KMS-11 (cell line): ENCODE measurements at regions not wholly inside any gene's neighbourhood (a gene's known extent, or its start where the extent isn't known, plus 50 kb on each side); places are given as distances from the start of the nearest gene placed in this dataset.
"Not testable (repeated sequence)": the region's sequence is repeated elsewhere in the genome, so short reads cannot be mapped to it uniquely, and the experiment has no call there.

Source experiments
- H2AFZ ChIP-seq: fragments of 200-600 bp; sonication (generic); 2 replicates; pipeline ENCODE4 v1.6.1; 2016; ENCODE audit warnings: antibody characterized with exemption, mixed run types, low read depth
- H3K27ac ChIP-seq: fragments of 200-600 bp; sonication (generic); 2 replicates; pipeline ENCODE4 v1.6.1; 2016; ENCODE audit warnings: mild to moderate bottlenecking, mixed run types
- H3K27me3 ChIP-seq: fragments of 200-600 bp; sonication (generic); 2 replicates; pipeline ENCODE4 v1.6.1; 2017; ENCODE audit warnings: mild to moderate bottlenecking, low read depth, mixed run types, moderate library complexity; ENCODE audit not compliant: insufficient read depth
- H3K36me3 ChIP-seq: fragments of 200-600 bp; sonication (generic); 2 replicates; pipeline ENCODE4 v1.6.1; 2017; ENCODE audit warnings: mild to moderate bottlenecking, mixed run types; ENCODE audit not compliant: insufficient read depth
- H3K4me1 ChIP-seq: fragments of 200-600 bp; sonication (generic); 2 replicates; pipeline ENCODE4 v1.6.1; 2016; ENCODE audit warnings: mild to moderate bottlenecking, low read depth, mixed run types; ENCODE audit not compliant: poor library complexity, severe bottlenecking
- H3K4me2 ChIP-seq: fragments of 200-600 bp; sonication (generic); 2 replicates; pipeline ENCODE4 v1.7.0; 2016; ENCODE audit warnings: mild to moderate bottlenecking, mixed run types
- H3K4me3 ChIP-seq: fragments of 200-600 bp; sonication (generic); IDR thresholded peaks from 2 replicates; pipeline ENCODE4 v1.6.1; 2017; ENCODE audit warnings: low read depth, low read length, mixed read lengths; ENCODE audit not compliant: insufficient read depth
- H3K79me2 ChIP-seq: fragments of 200-600 bp; sonication (generic); 2 replicates; pipeline ENCODE4 v1.6.1; 2016; ENCODE audit warnings: low read depth, mixed run types; ENCODE audit not compliant: insufficient read depth
- H3K9ac ChIP-seq: fragments of 200-600 bp; sonication (generic); 2 replicates; pipeline ENCODE4 v1.6.1; 2016; ENCODE audit warnings: mild to moderate bottlenecking, mixed run types
- H4K20me1 ChIP-seq: fragments of 200-600 bp; sonication (generic); 2 replicates; pipeline ENCODE4 v1.6.1; 2016; ENCODE audit warnings: mild to moderate bottlenecking, mixed run types; ENCODE audit not compliant: insufficient read depth
- CTCF ChIP-seq: fragments of 200-600 bp; sonication (generic); conservative IDR thresholded peaks from 2 replicates; pipeline ENCODE4 v1.6.1; 2017; ENCODE audit warnings: low read depth, mild to moderate bottlenecking, antibody characterized with exemption, low read length, moderate library complexity, mixed read lengths

GRCh38 chr10:3323865-3324498 is 151.4 kb upstream of the PITRM1 start:
- no peaks in the 10 kb centered on the region for H3K27me3 ChIP-seq
- H3K36me3 ChIP-seq, result no peaks in the 10 kb centered on the region
- H3K4me1 ChIP-seq, result no peaks in the 10 kb centered on the region
- no peak overlapping the region for H2AFZ ChIP-seq
- no peaks in the 10 kb centered on the region for H3K79me2 ChIP-seq
- no peak for TF ChIP-seq CTCF
- H3K27ac ChIP-seq, result no peak overlapping the region
- no peak overlapping the region for H3K9ac ChIP-seq
- no peaks in the 10 kb centered on the region for H4K20me1 ChIP-seq
- no peak overlapping the region for H3K4me2 ChIP-seq
- no peak overlapping the region for H3K4me3 ChIP-seq

GRCh38 chr10:3321123-3321522 is 148.5 kb upstream of the PITRM1 start:
- Histone ChIP-seq H3K9ac (no peak overlapping the region), H2AFZ (no peak overlapping the region), H3K4me1 (no peaks in the 10 kb centered on the region), H3K4me3 (no peak overlapping the region), H3K27me3 (no peaks in the 10 kb centered on the region), H3K36me3 (no peaks in the 10 kb centered on the region), H3K27ac (no peak overlapping the region), H3K79me2 (no peaks in the 10 kb centered on the region), H4K20me1 (no peaks in the 10 kb centered on the region), H3K4me2 (no peak overlapping the region)
- TF ChIP-seq CTCF, result no peak

- H3K27ac ChIP-seq, result no peak overlapping the region
- no peaks in the 10 kb centered on the region for H4K20me1 ChIP-seq
- H3K79me2 ChIP-seq, result no peaks in the 10 kb centered on the region
- no peak overlapping the region for H2AFZ ChIP-seq
- no peaks in the 10 kb centered on the region for H3K36me3 ChIP-seq
- no peak for TF ChIP-seq CTCF
- H3K9ac ChIP-seq, result no peak overlapping the region
- no peaks in the 10 kb centered on the region for H3K27me3 ChIP-seq
- no peaks in the 10 kb centered on the region for H3K4me1 ChIP-seq
- H3K4me2 ChIP-seq, result no peak overlapping the region
- no peak overlapping the region for H3K4me3 ChIP-seq
Measured at GRCh38 chr10:3319811-3320226, 147.2 kb upstream of the PITRM1 start.

GRCh38 chr10:3318480-3318807 is 145.9 kb upstream of the PITRM1 start:
- not testable (repeated sequence) for H3K27ac ChIP-seq, H3K9ac ChIP-seq, H3K27me3 ChIP-seq, H3K79me2 ChIP-seq, H3K4me3 ChIP-seq, H3K4me2 ChIP-seq, H3K36me3 ChIP-seq, H3K4me1 ChIP-seq, H2AFZ ChIP-seq, H4K20me1 ChIP-seq

- H3K4me3 ChIP-seq, H3K27me3 ChIP-seq, H3K9ac ChIP-seq, H3K4me1 ChIP-seq, H3K79me2 ChIP-seq, H4K20me1 ChIP-seq, H2AFZ ChIP-seq, H3K4me2 ChIP-seq, H3K27ac ChIP-seq, H3K36me3 ChIP-seq: not testable (repeated sequence)
Measured at GRCh38 chr10:3317553-3318479, 145.2 kb upstream of the PITRM1 start.

GRCh38 chr10:3314445-3315085 is 142.0 kb upstream of the PITRM1 start:
- not testable (repeated sequence) for H3K27ac ChIP-seq, H3K4me2 ChIP-seq

GRCh38 chr10:3313784-3314444 is 141.3 kb upstream of the PITRM1 start:
- not testable (repeated sequence) for H3K4me2 ChIP-seq, H3K4me3 ChIP-seq, H3K27me3 ChIP-seq, H3K4me1 ChIP-seq, H3K9ac ChIP-seq, H3K27ac ChIP-seq, H3K79me2 ChIP-seq, H2AFZ ChIP-seq, H4K20me1 ChIP-seq, H3K36me3 ChIP-seq

More at GRCh38 chr10:3314445-3315085, 142.0 kb upstream of the PITRM1 start:
- not testable (repeated sequence) for H3K79me2 ChIP-seq, H3K36me3 ChIP-seq, H3K9ac ChIP-seq, H4K20me1 ChIP-seq, H3K4me3 ChIP-seq, H2AFZ ChIP-seq, H3K4me1 ChIP-seq, H3K27me3 ChIP-seq
